ENCODE measurements at regions not wholly inside any gene's neighbourhood (a gene's known extent, or its start where the extent isn't known, plus 50 kb on each side); places are given as distances from the start of the nearest gene placed in this dataset.

GRCh38 chr17:13863436-13863835, 205.9 kb upstream of the COX10 start:
- no peak for ATAC-seq
- in situ Hi-C loops (cut with HindIII; ENCODE audit: low pct_unique_long_range_greater_than_20kb, low sequenced_read_pairs) = no loop called here
- CTCF ChIA-PET = no interaction called here
- intact Hi-C loops (cut with micrococcal nuclease; ENCODE audit: unreplicated experiment) = no loop called here
- no peaks in the 10 kb centered on the region for H3K4me1 ChIP-seq (ENCODE audit: control insufficient read depth, insufficient read depth, low read length)
- H3K4me3 ChIP-seq (ENCODE audit: low read depth in 2 of 2, low read length in 2 of 2) = no peak overlapping the region
- H3K36me3 ChIP-seq (ENCODE audit: control insufficient read depth, insufficient read depth, low read length) = no peaks in the 10 kb centered on the region
- no peak for DNase-seq (ENCODE audit: low read depth, low spot score)
- no peak overlapping the region for H3K27ac ChIP-seq (ENCODE audit: low read length)
- H3K27me3 ChIP-seq (ENCODE audit: control insufficient read depth, insufficient read depth, low read length) = no peaks in the 10 kb centered on the region
- POLR2A ChIA-PET = no interaction called here
- no TSS peak for BruUV-seq (replicated peaks)
- no peaks in the 10 kb centered on the region for H3K9me3 ChIP-seq (ENCODE audit: control insufficient read depth, insufficient read depth, low read depth, low read length)
- TF ChIP-seq CTCF (IDR thresholded peaks at IDR 0.05) = no peak
- TF ChIP-seq TCF7L2 (IDR thresholded peaks at IDR 0.05; ENCODE audit: low read depth, low read length) = no peak
- TF ChIP-seq SIN3A (IDR thresholded peaks at IDR 0.05; ENCODE audit: borderline replicate concordance, insufficient read depth, low read depth, low read length) = no peak
- no peak for TF ChIP-seq REST (IDR thresholded peaks at IDR 0.05; ENCODE audit: insufficient read depth in 1 of 2, low read depth in 2 of 2, low read length in 1 of 2)
- TF ChIP-seq POLR2AphosphoS5 (IDR thresholded peaks at IDR 0.05; ENCODE audit: low read depth, low read length) = no peak

GRCh38 chr17:13864521-13864920, 204.8 kb upstream of the COX10 start:
- Histone ChIP-seq H3K27ac (ENCODE audit: low read length) (no peak overlapping the region), H3K4me1 (ENCODE audit: control insufficient read depth, insufficient read depth, low read length) (no peaks in the 10 kb centered on the region), H3K36me3 (ENCODE audit: control insufficient read depth, insufficient read depth, low read length) (no peaks in the 10 kb centered on the region), H3K4me3 (ENCODE audit: low read depth in 2 of 2, low read length in 2 of 2) (no peak overlapping the region), H3K27me3 (ENCODE audit: control insufficient read depth, insufficient read depth, low read length) (no peaks in the 10 kb centered on the region), H3K9me3 (ENCODE audit: control insufficient read depth, insufficient read depth, low read depth, low read length) (no peaks in the 10 kb centered on the region)
- ATAC-seq (no peak), DNase-seq (ENCODE audit: low read depth, low spot score) (no peak)
- POLR2A ChIA-PET = no interaction called here
- intact Hi-C loops (cut with micrococcal nuclease; ENCODE audit: unreplicated experiment) = no loop called here
- CTCF ChIA-PET = no interaction called here
- TF ChIP-seq TCF7L2 (IDR thresholded peaks at IDR 0.05; ENCODE audit: low read depth, low read length) (no peak), CTCF (IDR thresholded peaks at IDR 0.05) (no peak), POLR2AphosphoS5 (IDR thresholded peaks at IDR 0.05; ENCODE audit: low read depth, low read length) (no peak), SIN3A (IDR thresholded peaks at IDR 0.05; ENCODE audit: borderline replicate concordance, insufficient read depth, low read depth, low read length) (no peak), REST (IDR thresholded peaks at IDR 0.05; ENCODE audit: insufficient read depth in 1 of 2, low read depth in 2 of 2, low read length in 1 of 2) (no peak)
- in situ Hi-C loops (cut with HindIII; ENCODE audit: low pct_unique_long_range_greater_than_20kb, low sequenced_read_pairs) = no loop called here
- BruUV-seq (replicated peaks) = no TSS peak
